GM21723 (cell line): ENCODE measurements at regions not wholly inside any gene's neighbourhood (a gene's known extent, or its start where the extent isn't known, plus 50 kb on each side); places are given as distances from the start of the nearest gene placed in this dataset.
"Not testable (repeated sequence)": the region's sequence is repeated elsewhere in the genome, so short reads cannot be mapped to it uniquely, and the experiment has no call there.

ENCODE experiments used
- ATAC-seq: cut with Tn5 transposase; IDR thresholded peaks from one replicate; pipeline ENCODE4 v1.9.1; 2021; ENCODE audit warnings: mild to moderate bottlenecking, moderate library complexity; ENCODE audit not compliant: unreplicated experiment

DNA sequence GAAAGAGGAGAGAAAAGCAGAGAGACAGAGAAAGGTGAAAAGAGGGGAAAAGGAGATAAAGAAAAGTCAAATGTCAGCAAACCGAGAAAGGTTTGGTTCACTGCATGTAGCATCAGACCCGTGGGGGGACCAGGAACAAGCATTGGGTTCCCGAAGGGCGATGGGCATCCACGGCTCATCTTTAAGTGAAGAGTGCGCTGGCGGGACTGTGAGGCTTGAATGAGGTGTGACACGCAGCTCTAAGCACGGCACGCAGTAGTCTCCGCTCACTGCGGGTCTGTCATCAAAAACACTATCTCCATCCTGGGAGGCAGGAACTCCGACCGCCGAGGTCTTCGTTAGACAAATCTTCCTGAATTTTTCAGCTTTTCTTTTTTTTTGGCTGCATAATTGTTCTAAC, 173.4 kb upstream of the PFKP start:
- ATAC-seq: no peak

DNA sequence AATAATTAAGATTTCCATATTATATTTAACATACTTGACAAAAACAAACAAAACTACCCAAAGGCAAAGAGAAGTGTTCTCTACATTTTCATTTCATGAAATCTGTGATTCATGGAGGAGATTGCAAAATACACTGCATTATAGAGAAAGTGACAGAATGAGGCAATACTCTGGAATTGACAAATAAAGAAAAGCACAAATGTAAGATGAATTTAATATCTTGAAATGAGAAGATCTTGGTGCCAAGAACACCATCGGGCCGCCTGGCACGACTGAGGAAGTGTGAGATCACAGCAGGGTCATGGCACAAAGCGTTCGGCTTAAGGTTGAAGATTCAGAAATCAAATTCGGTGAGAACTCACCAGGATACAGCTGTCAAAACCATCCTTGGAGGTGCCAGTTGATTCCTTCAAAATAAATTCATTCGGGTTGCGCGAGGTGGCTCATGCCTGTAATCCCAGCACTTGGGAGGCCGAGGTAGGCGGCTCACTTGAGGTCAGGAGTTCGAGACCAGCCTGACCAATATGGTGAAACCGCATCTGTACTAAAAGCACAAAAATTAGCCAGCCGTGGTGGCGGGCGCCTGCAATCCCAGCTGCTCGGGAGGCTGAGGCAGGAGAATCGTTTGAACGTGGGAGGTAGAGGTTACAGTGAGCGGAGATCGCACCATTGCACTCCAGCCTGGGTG, 174.0 kb upstream of the PFKP start:
- no peak for ATAC-seq

DNA sequence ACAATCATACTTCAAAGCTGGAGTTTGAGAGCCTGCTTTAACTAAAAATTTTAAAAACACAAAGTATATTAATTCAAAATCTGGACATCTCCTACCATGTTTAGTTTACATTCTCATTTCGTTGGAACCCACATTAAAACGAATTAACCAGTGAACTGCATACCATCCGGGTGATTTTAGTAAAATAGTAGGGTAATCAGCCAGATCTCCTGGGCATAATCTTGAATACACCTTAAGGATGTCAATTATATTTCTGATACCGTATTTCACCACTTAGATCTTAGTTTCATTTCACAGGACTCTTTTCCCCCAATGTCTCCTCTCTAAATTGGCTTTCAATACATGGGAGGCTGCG, 175.6 kb upstream of the PFKP start:
- no peak for ATAC-seq

DNA sequence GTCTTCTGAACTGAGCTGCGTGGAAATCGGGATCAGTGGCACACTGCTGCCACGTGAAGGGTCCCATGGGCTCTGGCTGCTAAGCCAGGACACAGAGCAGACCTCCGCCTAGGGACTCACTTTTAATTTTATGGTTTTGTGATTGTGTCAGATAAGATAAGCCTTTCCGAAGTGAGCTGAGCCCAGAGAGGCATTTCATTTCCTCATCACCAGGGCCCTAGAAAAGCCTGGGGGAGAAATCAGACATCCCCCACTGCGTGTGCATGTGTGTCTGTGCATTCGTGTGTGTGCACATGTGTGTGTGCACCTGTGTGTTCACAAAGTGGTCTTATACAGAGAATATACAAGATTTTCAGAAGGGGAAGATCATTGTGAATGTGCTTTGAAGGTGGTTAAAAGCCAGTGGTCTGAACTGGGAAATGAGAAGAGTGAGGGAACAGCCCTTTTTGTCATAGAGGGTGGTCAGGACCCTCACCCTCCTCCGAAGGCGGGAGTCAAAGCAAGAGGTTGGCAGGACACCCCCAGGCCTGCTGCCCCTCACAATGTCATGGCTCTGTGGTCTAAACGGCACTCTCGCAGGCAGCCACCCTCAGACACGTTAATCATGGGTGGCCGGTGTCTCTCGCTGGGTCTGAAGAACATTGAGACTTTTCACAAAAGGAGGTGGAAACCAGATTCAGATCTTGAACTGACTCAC, 176.1 kb upstream of the PFKP start:
- no peak for ATAC-seq

DNA sequence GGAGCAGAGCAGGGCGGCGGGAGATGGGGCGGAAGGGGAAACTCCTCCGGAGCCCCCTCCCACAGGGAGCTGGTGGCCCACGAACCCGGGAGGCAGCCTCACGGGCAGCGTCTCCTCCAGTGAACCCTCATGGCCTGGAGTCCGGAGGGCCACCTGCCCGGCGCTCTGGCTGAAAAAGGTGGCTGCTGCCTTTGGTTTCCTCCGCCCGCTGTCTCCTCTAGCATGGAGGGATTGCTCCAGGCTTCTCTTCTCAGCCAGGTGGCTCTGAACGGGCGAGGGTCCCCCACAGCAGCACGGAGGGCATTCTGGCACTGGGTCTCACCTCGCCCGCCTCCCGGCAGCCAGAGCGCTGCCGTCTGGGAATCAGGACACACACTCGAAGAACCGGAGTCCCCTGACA, 177.3 kb upstream of the PFKP start:
- no peak for ATAC-seq

DNA sequence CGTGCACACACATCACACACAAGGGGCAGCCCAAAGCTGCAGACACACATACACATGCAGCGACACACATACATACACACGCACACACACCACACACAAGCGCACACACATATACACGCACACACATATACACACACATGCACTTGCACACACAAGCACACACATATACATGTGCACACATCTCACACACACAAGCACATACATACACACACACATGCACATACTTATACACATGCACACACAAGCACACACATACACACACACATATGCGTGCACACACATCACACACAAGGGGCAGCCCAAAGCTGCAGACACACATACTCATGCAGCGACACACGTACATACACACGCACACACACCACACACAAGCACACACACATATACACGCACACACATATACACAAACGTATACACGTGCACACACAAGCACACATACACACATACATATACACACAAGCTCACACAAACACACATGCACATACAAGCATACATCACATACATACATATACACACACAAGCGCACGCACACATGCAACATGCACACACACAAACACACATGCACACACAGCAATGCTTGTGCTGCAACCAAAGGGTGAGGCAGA, 178.8 kb upstream of the PFKP start:
- no peak for ATAC-seq

DNA sequence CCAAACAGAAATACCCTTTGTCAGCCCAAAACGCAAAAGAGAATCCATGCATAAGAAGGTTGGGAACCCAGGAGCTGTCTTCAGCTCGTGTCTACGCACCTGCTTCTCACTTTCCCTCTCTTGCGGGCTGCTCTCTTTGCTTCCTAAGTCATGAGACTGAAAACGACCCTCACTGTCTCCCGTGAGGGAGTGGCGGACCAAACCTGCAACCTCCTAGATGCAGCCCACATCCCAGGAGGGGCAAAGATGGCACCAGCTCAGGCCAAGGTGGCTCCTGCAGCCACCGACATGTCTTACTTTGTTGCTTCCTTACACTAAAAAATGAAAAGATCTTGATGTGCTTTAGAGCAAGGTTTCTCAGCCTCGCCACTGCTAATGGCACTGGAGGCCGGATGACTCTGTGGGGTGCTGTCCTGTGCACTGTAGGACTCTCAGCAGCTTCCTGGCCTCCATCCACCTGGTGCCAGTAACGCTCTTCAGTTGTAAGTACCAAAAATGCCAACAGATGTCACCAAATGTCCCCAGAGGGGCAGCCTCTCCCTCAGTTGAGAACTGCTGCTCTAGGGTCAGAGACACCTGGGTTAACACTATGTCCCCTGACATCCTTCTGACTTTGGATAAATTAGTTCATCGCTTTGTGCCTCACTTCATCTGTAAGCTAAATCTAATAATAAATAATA, 179.8 kb upstream of the PFKP start:
- ATAC-seq: no peak

DNA sequence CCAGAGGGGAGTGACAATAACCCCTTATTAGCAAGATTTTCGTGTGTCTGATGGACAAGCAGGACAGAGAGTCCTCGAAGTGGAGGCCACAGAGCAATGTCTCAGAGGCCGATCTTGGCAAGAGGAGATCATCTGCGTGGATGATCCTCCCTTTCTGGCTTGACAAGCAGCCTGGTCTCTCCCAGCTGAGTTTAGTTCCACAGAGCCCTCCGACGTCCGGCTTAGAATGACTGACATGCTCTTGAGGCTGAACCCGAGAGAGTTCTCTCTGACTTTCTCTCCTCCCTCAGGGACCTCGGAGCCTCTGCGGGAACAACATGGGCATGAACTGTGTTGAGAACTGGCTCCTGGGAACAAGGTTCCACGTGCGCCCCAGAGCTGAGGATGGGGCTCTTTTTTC, 180.7 kb upstream of the PFKP start:
- no peak for ATAC-seq

DNA sequence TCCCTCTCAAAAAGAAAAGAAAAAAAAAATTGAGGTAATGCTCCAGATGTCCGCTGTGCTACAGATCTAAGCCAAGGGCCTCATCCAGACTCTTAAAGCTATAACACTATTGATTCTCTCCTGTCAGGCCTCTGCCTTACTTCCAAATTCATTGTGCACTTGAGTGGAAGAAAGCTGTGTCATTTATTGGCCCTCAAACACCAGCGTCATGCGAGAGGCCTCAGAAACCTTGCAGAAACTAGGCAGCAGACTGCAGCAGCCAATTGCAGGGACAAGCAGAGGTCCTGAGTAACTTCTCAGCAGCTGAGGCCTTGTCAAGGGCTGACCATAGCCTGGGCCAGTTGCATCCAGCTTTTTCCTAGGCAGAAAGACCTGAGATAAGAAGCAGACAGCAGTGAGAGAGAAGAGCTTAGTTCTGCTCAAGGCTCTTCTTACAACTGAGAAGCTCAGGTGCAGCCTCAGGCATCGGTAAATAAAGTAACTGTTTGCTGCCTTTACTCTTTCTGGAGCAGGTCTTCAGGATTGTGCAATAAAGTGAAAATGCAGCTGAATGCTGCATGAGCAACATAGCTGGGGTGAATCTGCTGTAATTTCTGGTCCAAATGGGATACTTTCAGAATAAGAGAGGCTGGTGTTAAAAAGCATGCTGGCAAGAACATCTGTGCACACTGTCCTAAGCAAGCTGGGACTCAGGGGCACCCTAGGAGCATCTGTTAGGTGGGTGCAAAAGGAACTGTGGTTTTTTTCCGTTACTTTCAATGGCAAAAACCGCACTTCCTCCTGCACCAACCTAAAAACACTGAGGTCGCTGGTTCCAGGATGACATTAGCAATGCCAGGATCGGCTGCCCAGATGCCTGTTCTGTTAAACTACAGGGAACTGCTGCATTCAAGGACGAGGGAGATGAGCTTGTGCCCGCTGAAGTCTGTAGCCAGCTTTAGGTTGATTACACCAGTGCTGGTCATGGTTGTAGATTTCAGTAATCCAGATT, 181.8 kb upstream of the PFKP start:
- ATAC-seq: no peak

DNA sequence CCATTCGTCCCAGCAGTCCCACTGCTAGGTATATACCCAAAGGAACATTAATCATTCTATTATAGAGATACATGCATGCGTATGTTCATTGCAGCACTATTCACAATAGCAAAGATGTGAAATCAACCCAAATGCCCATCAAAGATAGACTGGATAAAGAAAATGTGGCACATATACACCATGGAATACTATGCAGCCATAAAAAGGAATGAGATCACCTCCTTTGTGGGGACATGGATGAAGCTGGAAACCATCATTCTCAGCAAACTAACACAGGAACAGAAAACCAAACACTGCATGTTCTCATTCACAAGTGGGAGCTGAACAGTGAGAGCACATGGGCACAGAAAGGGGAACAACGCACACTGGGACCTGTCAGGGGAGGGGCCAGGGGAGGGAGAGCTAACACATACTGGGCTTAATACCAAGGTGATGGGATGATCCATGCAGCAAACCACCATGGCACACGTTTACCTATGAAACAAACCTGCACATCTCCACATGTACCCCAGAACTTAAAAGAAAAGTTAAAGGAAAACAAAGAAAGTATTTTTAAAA, 183.3 kb upstream of the PFKP start:
- not testable (repeated sequence) for ATAC-seq

DNA sequence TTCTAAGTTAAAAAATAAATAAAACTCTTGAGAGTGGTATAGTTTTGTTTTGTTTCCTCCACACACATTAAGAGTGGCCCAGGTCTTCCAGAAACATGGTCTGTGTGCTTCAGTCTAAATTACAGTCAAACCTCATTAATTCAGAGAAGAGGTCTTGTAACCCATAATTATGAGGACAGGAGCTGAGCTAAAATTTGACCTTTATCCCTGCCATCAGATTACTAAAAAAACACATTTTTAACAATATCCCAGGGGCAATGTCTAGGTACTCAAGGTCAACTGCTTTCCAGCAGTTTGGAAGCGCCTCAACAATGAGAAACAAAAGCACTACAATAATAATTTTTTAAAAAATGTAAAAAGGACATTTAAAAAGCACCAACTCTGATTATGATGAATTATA, 184.1 kb upstream of the PFKP start:
- ATAC-seq: no peak

DNA sequence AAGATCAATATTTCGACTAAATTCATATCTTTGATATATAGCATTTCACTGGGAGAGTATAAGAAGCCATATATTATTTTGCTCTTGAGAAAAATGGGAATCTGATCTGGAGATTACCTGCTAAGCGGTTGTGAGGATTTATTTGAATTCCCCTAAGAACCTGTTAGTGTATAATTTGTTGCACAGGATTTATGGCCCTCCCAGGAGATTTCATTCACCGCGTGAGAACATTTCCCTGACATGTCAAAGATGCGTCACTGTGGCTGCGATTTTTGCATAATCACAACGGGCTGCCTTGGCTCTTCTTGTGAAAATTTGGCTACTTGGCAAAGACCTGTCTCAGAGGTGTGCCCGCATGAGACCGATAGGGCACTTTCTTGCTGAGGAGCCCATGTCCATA, 184.7 kb upstream of the PFKP start:
- no peak for ATAC-seq

DNA sequence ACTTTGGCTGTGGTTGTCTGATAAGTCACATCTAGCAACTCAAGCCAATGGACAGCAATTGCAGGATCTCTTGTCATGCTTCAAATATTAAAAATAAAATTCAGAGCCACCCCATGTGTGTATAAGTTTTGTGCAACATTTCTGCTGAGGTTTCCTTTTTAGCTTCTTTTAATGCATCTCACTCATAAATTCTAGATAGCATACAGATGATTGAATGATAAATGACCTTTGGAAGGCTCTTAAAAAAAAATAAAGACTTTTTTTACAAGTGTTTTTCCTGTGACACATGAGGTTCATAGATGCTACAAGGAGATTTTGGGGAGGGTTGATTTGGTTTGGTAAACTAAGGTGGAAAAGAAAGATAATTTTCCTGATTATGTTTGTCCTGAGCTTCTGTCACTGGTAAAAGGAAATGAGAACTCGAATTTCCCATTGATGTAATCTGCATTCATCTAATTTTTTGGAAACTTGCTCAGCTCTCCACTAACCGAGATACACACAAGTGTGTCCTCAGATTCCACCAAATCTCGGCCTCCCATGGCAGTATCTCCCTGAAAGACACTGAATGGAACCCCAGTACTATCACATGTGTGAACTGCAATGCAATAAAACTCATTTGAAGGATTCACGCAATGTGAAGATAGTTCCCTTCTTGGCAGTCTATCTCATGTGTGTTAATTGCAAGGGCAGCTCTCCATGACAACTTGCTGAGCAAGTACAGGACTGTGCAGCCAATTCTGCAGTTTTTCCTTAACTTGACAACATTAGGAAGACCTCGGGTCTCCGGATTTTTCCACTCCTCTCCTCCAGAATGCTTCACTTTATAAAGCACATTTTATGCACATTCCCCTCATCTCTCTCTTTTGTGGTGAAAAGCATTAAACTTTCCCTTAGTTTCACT, 185.4 kb upstream of the PFKP start:
- ATAC-seq: no peak

DNA sequence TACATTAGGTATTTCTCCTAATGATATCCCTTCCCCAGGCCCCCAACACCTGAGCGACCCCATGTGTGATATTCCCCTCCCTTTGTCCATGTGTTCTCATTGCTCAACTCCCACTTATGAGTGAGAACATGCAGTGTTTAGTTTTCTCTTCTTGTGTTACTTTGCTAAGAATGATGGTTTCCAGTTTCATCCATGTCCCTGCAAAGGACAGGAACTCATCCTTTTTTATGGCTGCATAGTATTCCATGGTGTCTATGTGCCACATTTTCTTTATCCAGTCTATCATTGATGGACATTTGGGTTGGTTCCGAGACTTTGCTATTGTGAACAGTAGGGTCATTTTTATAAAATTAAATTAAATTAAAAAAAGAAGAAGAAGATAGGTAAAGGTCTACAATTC, 187.3 kb upstream of the PFKP start:
- not testable (repeated sequence) for ATAC-seq

DNA sequence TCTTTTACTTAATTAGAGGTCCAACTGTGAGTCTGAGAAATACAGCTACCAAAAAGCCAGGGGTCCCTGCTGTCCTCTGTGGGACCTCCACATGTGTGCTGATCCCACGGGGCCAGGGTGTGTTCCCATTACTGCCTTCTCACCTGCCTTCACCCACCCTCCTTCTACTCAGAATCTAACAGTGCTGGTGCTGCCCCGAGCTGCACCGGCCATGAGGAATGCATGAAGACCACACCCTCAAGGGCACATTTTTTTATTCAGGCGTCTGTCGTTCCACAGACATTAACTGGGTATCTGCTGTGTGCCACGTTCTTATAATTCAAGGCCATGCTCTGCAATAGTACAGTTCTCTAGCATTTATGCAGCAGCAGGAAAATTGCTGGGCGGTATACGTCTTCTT, 188.5 kb upstream of the PFKP start:
- ATAC-seq: no peak

DNA sequence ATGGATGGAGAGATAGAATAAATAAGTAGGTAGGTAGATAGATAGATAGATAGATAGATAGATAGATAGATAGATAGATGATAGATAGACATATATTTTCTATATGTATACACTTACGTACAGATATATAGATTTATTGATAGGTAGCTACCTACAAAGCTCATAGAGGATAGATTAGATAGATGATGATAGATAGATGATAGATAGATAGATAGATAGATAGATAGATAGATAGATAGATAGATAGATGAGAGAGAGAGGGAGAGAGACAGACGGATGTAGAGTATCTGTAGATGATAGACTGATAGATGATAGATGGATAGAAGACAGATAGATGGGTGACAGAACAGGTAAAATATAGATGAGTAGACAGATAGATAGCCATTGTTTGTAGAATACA, 191.3 kb upstream of the PFKP start:
- ATAC-seq: no peak

DNA sequence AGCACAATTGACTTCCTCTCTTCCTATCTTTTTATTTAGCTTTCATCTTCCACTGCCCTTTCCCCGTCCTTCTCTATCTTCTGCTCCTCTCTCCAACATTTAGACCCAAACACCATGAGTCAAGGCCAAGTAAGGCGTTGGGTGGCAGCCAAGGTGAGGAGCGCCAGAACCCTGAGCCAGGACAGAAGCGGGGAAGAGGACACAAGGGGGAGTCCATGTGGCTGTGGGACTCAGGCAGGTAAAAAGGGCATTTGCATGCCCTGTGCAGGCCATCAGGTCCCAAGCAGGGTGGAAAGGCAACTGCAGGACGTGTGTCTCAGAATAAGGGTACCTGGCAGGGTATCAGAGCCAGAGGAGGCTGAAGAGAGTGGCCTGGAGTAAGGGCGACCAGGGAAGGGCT, 192.4 kb upstream of the PFKP start:
- ATAC-seq: no peak

DNA sequence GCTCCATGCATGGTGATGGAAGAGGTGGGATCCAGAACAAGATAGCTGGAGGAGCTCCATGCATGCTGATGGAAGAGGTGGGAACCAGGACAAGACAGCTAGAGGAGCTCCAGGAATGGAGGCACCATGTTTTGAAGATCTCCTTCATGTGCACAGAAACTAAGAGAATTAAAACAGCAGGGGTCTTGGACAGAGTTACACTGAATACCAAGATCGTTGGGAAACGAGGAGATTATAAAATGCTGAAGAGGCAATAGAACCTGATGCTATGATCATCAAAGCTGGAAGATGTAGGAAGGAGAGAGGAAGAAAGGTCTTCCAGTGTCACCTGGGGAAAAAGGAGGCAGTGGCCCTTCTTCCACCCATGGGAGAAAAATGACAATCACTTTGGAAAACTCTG, 193.6 kb upstream of the PFKP start:
- no peak for ATAC-seq

DNA sequence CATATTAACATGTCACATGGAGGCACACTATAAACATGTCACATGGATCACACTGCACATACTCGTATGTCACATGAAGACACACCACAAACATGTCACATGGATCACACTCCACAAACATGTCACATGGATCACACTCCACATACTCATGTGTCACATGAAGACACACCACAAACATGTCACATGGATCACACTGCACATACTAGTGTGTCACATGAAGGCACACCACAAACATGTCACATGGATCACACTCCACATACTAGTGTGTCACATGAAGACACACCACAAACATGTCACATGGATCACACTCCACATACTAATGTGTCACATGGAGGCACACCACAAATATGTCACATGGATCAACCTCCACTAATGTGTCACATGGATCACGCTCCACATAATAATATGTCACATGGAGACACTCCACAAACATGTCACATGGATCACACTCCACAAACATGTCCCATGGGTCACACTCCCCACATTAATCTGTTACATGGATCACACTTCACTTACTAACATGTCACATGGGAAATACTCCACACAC, 195.6 kb upstream of the PFKP start:
- ATAC-seq: no peak
